Suprapubic skin (tissue), 4 donors: ENCODE measurements at regions not wholly inside any gene's neighbourhood (a gene's known extent, or its start where the extent isn't known, plus 50 kb on each side); places are given as distances from the start of the nearest gene placed in this dataset.

Source experiments
- DNase-seq, 2 donors: peaks; one replicate each; pipeline ENCODE4 v3.0.0-alpha.2; 2019; ENCODE audit warnings: low spot score in 2 of 2
- H3K27ac ChIP-seq: fragments of 200-600 bp; sonication (generic); one replicate; pipeline ENCODE4 v1.5.1; 2019
- H3K27me3 ChIP-seq: fragments of 200-600 bp; sonication (generic); one replicate; pipeline ENCODE4 v1.5.1; 2019
- H3K36me3 ChIP-seq: fragments of 200-600 bp; sonication (generic); one replicate; pipeline ENCODE4 v1.5.1; 2019
- H3K4me1 ChIP-seq: fragments of 200-600 bp; sonication (generic); one replicate; pipeline ENCODE4 v1.5.1; 2019
- H3K4me3 ChIP-seq: fragments of 200-600 bp; sonication (generic); one replicate; pipeline ENCODE4 v1.5.1; 2019; ENCODE audit warnings: mild to moderate bottlenecking
- H3K9me3 ChIP-seq: fragments of 200-600 bp; sonication (generic); one replicate; pipeline ENCODE4 v1.5.1; 2019
- CTCF ChIP-seq, 2 donors: fragments of 200-600 bp in 1 of 2; fragments of 450-650 bp in 1 of 2; sonication (generic) in 1 of 2; IDR thresholded peaks; one replicate each; pipeline ENCODE4 v1.5.1; 2016 to 2019; ENCODE audit warnings: antibody characterized with exemption in 2 of 2, mild to moderate bottlenecking in 1 of 2, moderate library complexity in 1 of 2
- EP300 ChIP-seq: sonication (generic); formaldehyde crosslinking; IDR thresholded peaks from one replicate; pipeline ENCODE4 v1.6.1; 2017; ENCODE audit warnings: antibody characterized with exemption
- POLR2A ChIP-seq, 2 donors: fragments of 450-650 bp; IDR thresholded peaks; one replicate each; pipeline ENCODE4 v1.6.1; 2017; ENCODE audit warnings: antibody characterized with exemption in 2 of 2, mild to moderate bottlenecking in 2 of 2, moderate library complexity in 2 of 2
- POLR2AphosphoS5 ChIP-seq, 3 donors: sonication (generic); formaldehyde crosslinking; IDR thresholded peaks; one replicate each; pipeline ENCODE4 v1.6.1; 2017; ENCODE audit warnings: antibody characterized with exemption in 3 of 3
- WGBS: methylation state at CpG from one replicate; pipeline ENCODE4 v1.1.5; 2018; 5-methylcytosine and 5-hydroxymethylcytosine counted together

GRCh38 chr2:15708865-15709820 is 117.5 kb downstream of the DDX1 start:
- DNase-seq: no peak
- Histone ChIP-seq H3K36me3 (no peaks in the 10 kb centered on the region), H3K27me3 (no peaks in the 10 kb centered on the region), H3K9me3 (no peaks in the 10 kb centered on the region), H3K4me3 (no peak overlapping the region), H3K27ac (no peak overlapping the region), H3K4me1 (no peaks in the 10 kb centered on the region)
- TF ChIP-seq POLR2AphosphoS5 (IDR thresholded peaks at IDR 0.05) (no peak), POLR2A (IDR thresholded peaks at IDR 0.05) (no peak), EP300 (no peak), CTCF (IDR thresholded peaks at IDR 0.05) (no peak)
- WGBS: 66% methylated on average over 11 of the region's 11 CpGs

- WGBS: 95% methylated on average over 4 of the region's 4 CpGs
- Histone ChIP-seq H3K9me3 (no peaks in the 10 kb centered on the region), H3K27me3 (no peaks in the 10 kb centered on the region), H3K36me3 (no peaks in the 10 kb centered on the region), H3K4me1 (no peaks in the 10 kb centered on the region), H3K4me3 (no peak overlapping the region), H3K27ac (no peak overlapping the region)
- no peak for TF ChIP-seq POLR2AphosphoS5 (IDR thresholded peaks at IDR 0.05)
- no peak for TF ChIP-seq EP300
- no peak for TF ChIP-seq CTCF (IDR thresholded peaks at IDR 0.05)
- no peak for TF ChIP-seq POLR2A (IDR thresholded peaks at IDR 0.05)
- no peak for DNase-seq
These were observed 119.6 kb downstream of the DDX1 start for GRCh38 chr2:15711126-15711860.

DNA sequence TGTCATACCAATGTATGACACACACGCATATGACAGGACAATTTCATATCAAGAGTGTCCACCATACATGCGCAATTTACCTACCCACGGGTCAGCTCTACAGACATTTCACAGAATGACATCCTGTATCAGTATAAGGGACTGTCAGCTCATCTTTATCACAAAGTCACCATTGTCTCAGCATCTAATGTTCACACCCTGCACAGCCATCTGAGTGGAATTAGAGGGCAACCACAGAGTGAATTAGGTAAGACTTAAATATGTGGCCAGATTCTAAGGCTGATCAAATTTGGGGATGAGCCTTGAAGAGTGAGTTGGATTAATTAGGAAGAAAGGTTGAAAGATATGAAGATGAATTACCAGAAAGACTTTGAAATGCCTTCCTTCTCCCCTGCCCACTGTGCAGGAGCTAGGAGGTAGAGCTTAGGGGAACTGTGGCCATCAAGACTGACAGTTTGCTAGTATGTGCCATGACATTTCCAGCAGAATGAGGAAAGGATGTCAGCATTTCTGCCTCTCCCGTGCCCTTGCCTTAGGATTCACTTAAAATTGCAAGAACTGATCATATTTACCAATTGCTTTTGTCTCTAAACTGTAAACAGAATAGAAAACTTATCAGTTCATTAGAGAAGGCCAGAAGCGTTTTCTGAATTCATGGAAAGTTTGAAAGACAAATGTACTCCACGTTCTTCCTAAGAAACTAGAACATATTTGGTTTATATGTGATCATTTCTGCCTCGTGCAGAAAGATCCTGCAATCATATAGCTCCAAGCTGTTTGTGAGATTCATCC is 121.1 kb downstream of the DDX1 start:
- DNase-seq: no peak
- H3K27ac ChIP-seq: no peak overlapping the region
- no peaks in the 10 kb centered on the region for H3K4me1 ChIP-seq
- no peak overlapping the region for H3K4me3 ChIP-seq
- WGBS: 79% methylated on average over 7 of the region's 7 CpGs
- TF ChIP-seq CTCF (IDR thresholded peaks at IDR 0.05) (no peak), POLR2A (IDR thresholded peaks at IDR 0.05) (no peak), POLR2AphosphoS5 (IDR thresholded peaks at IDR 0.05) (no peak), EP300 (no peak)
- no peaks in the 10 kb centered on the region for H3K36me3 ChIP-seq
- no peaks in the 10 kb centered on the region for H3K27me3 ChIP-seq
- H3K9me3 ChIP-seq: no peaks in the 10 kb centered on the region

DNA sequence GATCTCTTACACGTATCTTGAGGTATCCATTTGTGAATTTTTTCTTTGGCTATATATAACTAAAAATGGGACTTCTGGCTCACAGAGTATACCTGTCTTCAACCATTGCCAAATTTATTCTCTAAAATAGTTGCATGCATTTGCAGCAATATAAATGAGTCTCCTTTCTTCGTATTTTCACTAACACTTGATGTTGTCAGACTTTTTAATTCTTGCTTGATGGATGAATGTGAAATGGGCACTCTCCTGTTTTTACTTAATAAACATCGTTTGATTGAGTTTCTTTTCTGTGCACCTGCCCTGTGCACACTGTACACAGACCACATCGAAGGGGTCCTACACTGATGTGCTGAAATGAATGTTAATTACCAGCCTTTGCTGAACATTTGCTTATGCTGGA is 121.8 kb downstream of the DDX1 start:
- H3K4me3 ChIP-seq: no peak overlapping the region
- no peaks in the 10 kb centered on the region for H3K9me3 ChIP-seq
- WGBS: 89% methylated on average over 4 of the region's 4 CpGs
- H3K36me3 ChIP-seq: no peaks in the 10 kb centered on the region
- no peaks in the 10 kb centered on the region for H3K27me3 ChIP-seq
- H3K27ac ChIP-seq: no peak overlapping the region
- TF ChIP-seq EP300 (no peak), POLR2AphosphoS5 (IDR thresholded peaks at IDR 0.05) (no peak), CTCF (IDR thresholded peaks at IDR 0.05) (no peak)
- DNase-seq: no peak
- no peaks in the 10 kb centered on the region for H3K4me1 ChIP-seq
